Loucy (cell line): ENCODE measurements at regions not wholly inside any gene's neighbourhood (a gene's known extent, or its start where the extent isn't known, plus 50 kb on each side); places are given as distances from the start of the nearest gene placed in this dataset.

Source experiments
- CTCF ChIP-seq: fragments of 200-600 bp; sonication (generic); conservative IDR thresholded peaks from 2 replicates; pipeline ENCODE4 v1.5.1; 2014; ENCODE audit warnings: mild to moderate bottlenecking, antibody characterized with exemption, low read length
- EZH2phosphoT487 ChIP-seq: fragments of 200-600 bp; IDR thresholded peaks from 2 replicates; pipeline ENCODE4 v1.6.1; 2018; ENCODE audit warnings: antibody characterized with exemption, mild to moderate bottlenecking, moderate library complexity, borderline replicate concordance

GRCh38 chr1:115555446-115555845 is 86.3 kb upstream of the VANGL1 start:
- no peak for TF ChIP-seq CTCF
- no peak for TF ChIP-seq EZH2phosphoT487
